Esophagus squamous epithelium (tissue), 5 donors: ENCODE measurements at regions not wholly inside any gene's neighbourhood (a gene's known extent, or its start where the extent isn't known, plus 50 kb on each side); places are given as distances from the start of the nearest gene placed in this dataset.

Experiments
- DNase-seq: peaks from one replicate; lab custom pipeline; 2025; lab: John Stamatoyannopoulos, UW
- H3K27ac ChIP-seq, 4 donors: fragments of 200-600 bp; sonication (generic); one replicate each; pipeline ENCODE4 v1.5.1; 2016 to 2019; ENCODE audit warnings: mild to moderate bottlenecking in 1 of 4
- H3K27me3 ChIP-seq, 4 donors: fragments of 200-600 bp; sonication (generic); 1 replicate in 3 of 4; 2 replicates in 1 of 4; pipeline versions ENCODE4 v1.5.1 to v1.6.0; 2017 to 2021; ENCODE audit warnings: antibody characterized with exemption in 1 of 4
- H3K36me3 ChIP-seq, 3 donors: fragments of 200-600 bp; sonication (generic); one replicate each; pipeline ENCODE4 v1.5.1; 2016 to 2019
- H3K4me1 ChIP-seq, 3 donors: fragments of 200-600 bp; sonication (generic); one replicate each; pipeline ENCODE4 v1.5.1; 2017 to 2019
- H3K4me3 ChIP-seq, 4 donors: fragments of 200-600 bp; sonication (generic); 1 replicate in 3 of 4; 2 replicates in 1 of 4; pipeline ENCODE4 v1.5.1; 2016 to 2019; ENCODE audit warnings: mild to moderate bottlenecking in 2 of 4, moderate library complexity in 1 of 4
- H3K9me3 ChIP-seq, 3 donors: fragments of 200-600 bp; sonication (generic); one replicate each; pipeline ENCODE4 v1.5.1; 2016 to 2019
- POLR2A ChIP-seq, 4 donors: fragments of 450-650 bp; IDR thresholded peaks; one replicate each; pipeline ENCODE4 v1.6.1; 2017; ENCODE audit warnings: antibody characterized with exemption in 4 of 4, mild to moderate bottlenecking in 4 of 4, moderate library complexity in 3 of 4
- WGBS, 2 donors: methylation state at CpG; one replicate each; pipeline ENCODE4 v1.1.5; 2018; 5-methylcytosine and 5-hydroxymethylcytosine counted together
- intact Hi-C: fragments of 100-400 bp; cut with DNase I; formaldehyde crosslinking; loops from one replicate; pipeline ENCODE4 v1.15.0; 2022
- TF ChIP-seq, protein P1 (sequence below), 6 experiments: fragments of 450-650 bp in 4 of 6; fragments of 200-600 bp in 2 of 6; sonication (generic) in 2 of 6; IDR thresholded peaks; one replicate each; pipeline ENCODE4 v1.5.1; 2016 to 2019; ENCODE audit warnings: antibody characterized with exemption in 6 of 6, mild to moderate bottlenecking in 4 of 6, moderate library complexity in 4 of 6
- donor health status: DM: yes; HTN: yes; CAD: no.

DNA sequence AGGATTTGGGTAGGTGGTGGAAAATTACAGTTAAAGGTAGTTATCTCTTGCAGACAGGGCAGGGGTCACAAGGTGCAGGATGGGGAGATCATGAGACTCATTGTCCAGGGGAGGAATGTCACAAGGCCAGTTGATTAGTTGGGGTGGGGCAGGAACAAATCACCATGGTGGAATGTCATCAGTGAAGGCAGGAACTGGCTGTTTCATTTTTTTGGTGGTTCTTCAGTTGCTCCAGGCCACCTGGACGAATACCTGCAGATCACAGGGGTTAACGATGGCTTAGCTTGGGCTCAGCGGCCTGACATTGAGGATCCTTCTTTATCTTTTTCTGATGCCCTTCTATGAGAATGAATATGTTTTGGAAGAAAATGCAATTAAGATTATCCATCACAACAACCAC lies 87.1 kb downstream of the KPNA2 start:
- Histone ChIP-seq H3K36me3 (peaks cover 0 to 72% (median 6%) of the 10 kb centered on the region in 3 donors), H3K4me1 (no peaks in the 10 kb centered on the region), H3K4me3 (no peak overlapping the region), H3K27ac (no peak overlapping the region), H3K9me3 (no peaks in the 10 kb centered on the region), H3K27me3 (no peaks in the 10 kb centered on the region)
- TF ChIP-seq POLR2A (IDR thresholded peaks at IDR 0.05) = no peak
- TF ChIP-seq, protein P1, sequence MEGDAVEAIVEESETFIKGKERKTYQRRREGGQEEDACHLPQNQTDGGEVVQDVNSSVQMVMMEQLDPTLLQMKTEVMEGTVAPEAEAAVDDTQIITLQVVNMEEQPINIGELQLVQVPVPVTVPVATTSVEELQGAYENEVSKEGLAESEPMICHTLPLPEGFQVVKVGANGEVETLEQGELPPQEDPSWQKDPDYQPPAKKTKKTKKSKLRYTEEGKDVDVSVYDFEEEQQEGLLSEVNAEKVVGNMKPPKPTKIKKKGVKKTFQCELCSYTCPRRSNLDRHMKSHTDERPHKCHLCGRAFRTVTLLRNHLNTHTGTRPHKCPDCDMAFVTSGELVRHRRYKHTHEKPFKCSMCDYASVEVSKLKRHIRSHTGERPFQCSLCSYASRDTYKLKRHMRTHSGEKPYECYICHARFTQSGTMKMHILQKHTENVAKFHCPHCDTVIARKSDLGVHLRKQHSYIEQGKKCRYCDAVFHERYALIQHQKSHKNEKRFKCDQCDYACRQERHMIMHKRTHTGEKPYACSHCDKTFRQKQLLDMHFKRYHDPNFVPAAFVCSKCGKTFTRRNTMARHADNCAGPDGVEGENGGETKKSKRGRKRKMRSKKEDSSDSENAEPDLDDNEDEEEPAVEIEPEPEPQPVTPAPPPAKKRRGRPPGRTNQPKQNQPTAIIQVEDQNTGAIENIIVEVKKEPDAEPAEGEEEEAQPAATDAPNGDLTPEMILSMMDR (IDR thresholded peaks at IDR 0.05) = no peak
- WGBS, 2 donors = 93 to 96% methylated on average over 3 of the region's 3 CpGs
- intact Hi-C loops = no loop called here
- no peak for DNase-seq

- peaks cover 0 to 60% (median 0%) of the 10 kb centered on the region in 3 donors for H3K36me3 ChIP-seq
These were observed 89.8 kb downstream of the KPNA2 start for GRCh38 chr17:68125111-68125870.

DNA sequence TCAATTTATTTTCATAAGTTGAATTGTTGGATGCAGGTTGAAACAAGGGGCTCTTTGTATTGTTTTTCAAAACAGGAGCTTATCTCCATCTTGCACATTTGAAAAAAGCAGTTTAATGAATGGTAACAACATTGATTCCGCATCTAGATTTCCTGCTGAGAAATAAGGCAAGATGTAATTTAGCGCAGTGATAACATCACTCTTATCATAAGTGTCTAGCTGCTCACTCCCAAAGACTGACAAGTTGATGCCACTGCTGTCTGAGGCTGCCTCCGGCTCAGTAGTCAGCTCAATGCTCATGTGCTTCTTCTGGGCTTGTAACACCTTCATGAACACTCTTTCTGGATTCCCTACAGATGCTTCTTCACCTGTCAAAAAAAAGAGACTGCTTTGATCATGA lies 92.4 kb downstream of the KPNA2 start:
- TF ChIP-seq, protein P1 (IDR thresholded peaks at IDR 0.05) = no peak
- no peak for TF ChIP-seq POLR2A (IDR thresholded peaks at IDR 0.05)

More at GRCh38 chr17:68125111-68125870, 89.8 kb downstream of the KPNA2 start:
- Histone ChIP-seq H3K9me3 (no peaks in the 10 kb centered on the region), H3K4me3 (no peak overlapping the region), H3K27ac (no peak overlapping the region), H3K4me1 (no peaks in the 10 kb centered on the region), H3K27me3 (no peaks in the 10 kb centered on the region)
- intact Hi-C loops = no loop called here
- DNase-seq = no peak
- 54 to 55% methylated on average over 6 of the region's 6 CpGs for WGBS, 2 donors
- TF ChIP-seq POLR2A (IDR thresholded peaks at IDR 0.05) = no peak
- TF ChIP-seq, protein P1 (IDR thresholded peaks at IDR 0.05) = no peak

DNA sequence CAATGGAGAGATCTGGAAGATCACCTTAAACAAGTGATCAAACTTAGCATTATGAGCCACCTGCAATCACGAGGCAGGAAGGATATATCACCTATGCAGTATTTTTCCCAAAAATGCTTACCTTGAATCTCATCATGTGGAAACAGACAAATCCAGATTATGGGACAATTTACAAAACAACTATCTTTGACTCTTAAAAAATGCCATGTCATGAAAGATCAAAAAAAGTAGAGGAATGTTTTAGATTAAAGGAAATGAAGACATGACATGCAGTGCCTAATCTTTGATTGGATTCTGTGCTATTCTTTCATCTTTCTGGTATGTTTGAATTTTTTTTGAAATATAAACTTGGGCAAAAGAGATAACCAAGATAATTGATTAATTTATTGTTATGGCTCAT lies 95.9 kb downstream of the KPNA2 start:
- 64 to 100% methylated on average over 1 of the region's 1 CpG for WGBS, 2 donors
- no peak for DNase-seq
- Histone ChIP-seq H3K4me3 (no peak overlapping the region), H3K36me3 (peaks cover 0 to 51% (median 0%) of the 10 kb centered on the region in 3 donors), H3K27ac (no peak overlapping the region), H3K9me3 (no peaks in the 10 kb centered on the region), H3K27me3 (no peaks in the 10 kb centered on the region), H3K4me1 (no peaks in the 10 kb centered on the region)
- intact Hi-C loops = no loop called here
- TF ChIP-seq, protein P1 (IDR thresholded peaks at IDR 0.05) = no peak
- no peak for TF ChIP-seq POLR2A (IDR thresholded peaks at IDR 0.05)

More for the DNA sequence above, 92.4 kb downstream of the KPNA2 start:
- intact Hi-C loops = no loop called here
- Histone ChIP-seq H3K27me3 (no peaks in the 10 kb centered on the region), H3K4me3 (no peak overlapping the region), H3K36me3 (peaks cover 0 to 50% (median 0%) of the 10 kb centered on the region in 3 donors), H3K9me3 (no peaks in the 10 kb centered on the region), H3K27ac (no peak overlapping the region), H3K4me1 (no peaks in the 10 kb centered on the region)
- no peak for DNase-seq
- WGBS, 2 donors = 75 to 87% methylated on average over 3 of the region's 3 CpGs

GRCh38 chr17:68133346-68134045 lies 98.0 kb downstream of the KPNA2 start:
- TF ChIP-seq, protein P1 (IDR thresholded peaks at IDR 0.05) = no peak
- TF ChIP-seq POLR2A (IDR thresholded peaks at IDR 0.05) = no peak
- Histone ChIP-seq H3K4me1 (no peaks in the 10 kb centered on the region), H3K9me3 (no peaks in the 10 kb centered on the region), H3K4me3 (no peak overlapping the region), H3K36me3 (peaks cover 0 to 33% (median 0%) of the 10 kb centered on the region in 3 donors), H3K27me3 (no peaks in the 10 kb centered on the region), H3K27ac (peak overlapping the region in 1 of 4 donors; percentile 34)
- no peak for DNase-seq
- 84% methylated on average over 7 of the region's 11 CpGs; no CpG with 5 or more reads in 1 of the 2 donors for WGBS, 2 donors
- intact Hi-C loops = no loop called here
